Parathyroid adenoma (tissue), 2 donors: ENCODE measurements at regions not wholly inside any gene's neighbourhood (a gene's known extent, or its start where the extent isn't known, plus 50 kb on each side); places are given as distances from the start of the nearest gene placed in this dataset.

Experiments
- H2AFZ ChIP-seq: fragments of 300-600 bp; sonication (generic); one replicate; pipeline ENCODE4 v1.7.0; 2017; ENCODE audit warnings: antibody characterized with exemption, mild to moderate bottlenecking
- H3K27ac ChIP-seq: fragments of 300-600 bp; sonication (generic); one replicate; pipeline ENCODE4 v1.7.0; 2017
- H3K27me3 ChIP-seq: fragments of 300-600 bp; sonication (generic); one replicate; pipeline ENCODE4 v1.7.0; 2017; ENCODE audit warnings: low read length; ENCODE audit not compliant: control insufficient read depth, insufficient read depth
- H3K36me3 ChIP-seq: fragments of 300-600 bp; sonication (generic); one replicate; pipeline ENCODE4 v1.7.0; 2017; ENCODE audit warnings: low read length; ENCODE audit not compliant: control insufficient read depth, insufficient read depth
- H3K4me1 ChIP-seq: fragments of 300-600 bp; sonication (generic); one replicate; pipeline ENCODE4 v1.7.0; 2017; ENCODE audit warnings: control low read depth
- H3K4me2 ChIP-seq: fragments of 300-600 bp; sonication (generic); one replicate; pipeline ENCODE4 v1.7.0; 2017; ENCODE audit warnings: low read length
- H3K4me3 ChIP-seq: fragments of 300-600 bp; sonication (generic); one replicate; pipeline ENCODE4 v1.7.0; 2017; ENCODE audit warnings: low read depth, low read length
- H3K79me2 ChIP-seq: fragments of 300-600 bp; sonication (generic); one replicate; pipeline ENCODE4 v1.7.0; 2017; ENCODE audit warnings: control low read depth
- H3K9ac ChIP-seq: fragments of 300-600 bp; sonication (generic); one replicate; pipeline ENCODE4 v1.7.0; 2017; ENCODE audit warnings: mild to moderate bottlenecking
- H3K9me3 ChIP-seq: fragments of 300-600 bp; sonication (generic); one replicate; pipeline ENCODE4 v1.7.0; 2017; ENCODE audit warnings: low read length; ENCODE audit not compliant: control insufficient read depth
- CTCF ChIP-seq: fragments of 300-600 bp; sonication (generic); IDR thresholded peaks from one replicate; pipeline ENCODE4 v1.7.0; 2017; ENCODE audit warnings: antibody characterized with exemption, mild to moderate bottlenecking
- donor health status: primary hyperparathyroidism.

- Histone ChIP-seq H3K27ac (no peak overlapping the region), H3K4me3 (no peak overlapping the region), H3K27me3 (no peaks in the 10 kb centered on the region), H3K79me2 (no peaks in the 10 kb centered on the region), H3K9ac (no peak overlapping the region), H3K36me3 (no peaks in the 10 kb centered on the region), H3K9me3 (no peaks in the 10 kb centered on the region), H3K4me1 (no peaks in the 10 kb centered on the region), H3K4me2 (no peak overlapping the region), H2AFZ (no peak overlapping the region)
- no peak for TF ChIP-seq CTCF
Observed at GRCh38 chr18:77448046-77448445, 198.4 kb downstream of the GALR1 start.

GRCh38 chr18:77455004-77455403 lies 205.4 kb downstream of the GALR1 start:
- no peak overlapping the region for H3K9ac ChIP-seq
- H2AFZ ChIP-seq, result no peak overlapping the region
- H3K27me3 ChIP-seq, result no peaks in the 10 kb centered on the region
- H3K79me2 ChIP-seq, result no peaks in the 10 kb centered on the region
- H3K36me3 ChIP-seq, result no peaks in the 10 kb centered on the region
- no peak overlapping the region for H3K4me2 ChIP-seq
- no peak for TF ChIP-seq CTCF
- no peaks in the 10 kb centered on the region for H3K9me3 ChIP-seq
- no peak overlapping the region for H3K4me3 ChIP-seq
- H3K4me1 ChIP-seq, result no peaks in the 10 kb centered on the region
- no peak overlapping the region for H3K27ac ChIP-seq

GRCh38 chr18:77457681-77458080 lies 208.0 kb downstream of the GALR1 start:
- H2AFZ ChIP-seq, result no peak overlapping the region
- no peaks in the 10 kb centered on the region for H3K4me1 ChIP-seq
- H3K9ac ChIP-seq, result no peak overlapping the region
- H3K27me3 ChIP-seq, result no peaks in the 10 kb centered on the region
- no peak overlapping the region for H3K27ac ChIP-seq
- H3K4me3 ChIP-seq, result no peak overlapping the region
- H3K36me3 ChIP-seq, result no peaks in the 10 kb centered on the region
- no peak overlapping the region for H3K4me2 ChIP-seq
- H3K79me2 ChIP-seq, result no peaks in the 10 kb centered on the region
- no peaks in the 10 kb centered on the region for H3K9me3 ChIP-seq
- TF ChIP-seq CTCF, result no peak

GRCh38 chr18:77461062-77461688 lies 211.5 kb downstream of the GALR1 start:
- Histone ChIP-seq H3K27ac (no peak overlapping the region), H3K27me3 (no peaks in the 10 kb centered on the region), H3K4me3 (no peak overlapping the region), H2AFZ (no peak overlapping the region), H3K36me3 (no peaks in the 10 kb centered on the region), H3K4me1 (no peaks in the 10 kb centered on the region), H3K79me2 (no peaks in the 10 kb centered on the region), H3K9me3 (no peaks in the 10 kb centered on the region), H3K9ac (no peak overlapping the region), H3K4me2 (no peak overlapping the region)
- TF ChIP-seq CTCF, result no peak

- Histone ChIP-seq H3K9me3 (no peaks in the 10 kb centered on the region), H3K4me1 (no peaks in the 10 kb centered on the region), H2AFZ (no peak overlapping the region), H3K9ac (no peak overlapping the region), H3K27me3 (no peaks in the 10 kb centered on the region), H3K79me2 (no peaks in the 10 kb centered on the region), H3K27ac (no peak overlapping the region), H3K4me2 (no peak overlapping the region), H3K4me3 (no peak overlapping the region), H3K36me3 (no peaks in the 10 kb centered on the region)
- no peak for TF ChIP-seq CTCF
Observed at GRCh38 chr18:77464917-77465316, 215.3 kb downstream of the GALR1 start.
